GM12878 (cell line): ENCODE measurements at regions not wholly inside any gene's neighbourhood (a gene's known extent, or its start where the extent isn't known, plus 50 kb on each side); places are given as distances from the start of the nearest gene placed in this dataset.

Source experiments
- ATAC-seq: fragments of 200-7000 bp; cut with Tn5 transposase; 3 replicates; pipeline ENCODE4 v1.9.1; 2020; ENCODE audit warnings: mild to moderate bottlenecking, moderate library complexity
- BruUV-seq: library from RNA; stranded (reverse); fragments of 400-500 nt; replicated peaks from 2 replicates; lab custom pipeline; 2021; lab: Mats Ljungman, UMichigan
- CTCF ChIA-PET: fragments of 300-600 bp; sonication (Branson Sonifier 250); formaldehyde crosslinking; extraction: SDS; loops from one replicate; lab custom pipeline; 2021; ENCODE audit warnings: inconsistent platforms; lab: Yijun Ruan, JAX
- POLR2A ChIA-PET: fragments of 350-600 bp; formaldehyde crosslinking; extraction: SDS; loops from one replicate; lab custom pipeline; 2021; ENCODE audit warnings: inconsistent platforms; lab: Charles Lee
- RAD21 ChIA-PET: fragments of 300-600 bp; sonication (Branson Sonifier 250); formaldehyde crosslinking; loops from one replicate; lab custom pipeline; 2023; ENCODE audit warnings: antibody characterized with exemption; ENCODE audit not compliant: unreplicated experiment; lab: Charles Lee
- SMC1A ChIA-PET: fragments of 300-600 bp; sonication (Branson Sonifier 250); formaldehyde crosslinking; loops from one replicate; lab custom pipeline; 2023; ENCODE audit not compliant: unreplicated experiment, uncharacterized antibody; lab: Charles Lee
- DNase-seq: peaks from one replicate; pipeline ENCODE4 v3.0.0-alpha.2; 2011; ENCODE audit warnings: low read depth, low spot score
- FAIRE-seq: peaks from 3 replicates; lab custom pipeline; 2011; peaks lifted over from hg19 to GRCh38; lab: Jason Lieb, UNC
- H2AFZ ChIP-seq: 2 replicates; pipeline ENCODE4 v1.6.0; 2011; ENCODE audit warnings: low read depth, low read length, control low read depth; ENCODE audit not compliant: control insufficient read depth
- H3K27ac ChIP-seq: 2 replicates; pipeline ENCODE4 v1.5.1; 2011; ENCODE audit warnings: control low read depth; ENCODE audit not compliant: control insufficient read depth, insufficient read depth
- H3K27me3 ChIP-seq, 2 experiments: replicated peaks in 1 of 2; 2 replicates each; pipeline versions ENCODE4 v1.6.0 to v1.6.1; 2011; ENCODE audit warnings: low read length in 1 of 2; ENCODE audit not compliant: control insufficient read depth in 2 of 2, insufficient read depth in 2 of 2
- H3K36me3 ChIP-seq, 2 experiments: 2 replicates each; pipeline ENCODE4 v1.5.1; 2011; ENCODE audit warnings: low read length in 1 of 2; ENCODE audit not compliant: control insufficient read depth in 2 of 2, insufficient read depth in 2 of 2
- H3K4me1 ChIP-seq: 2 replicates; pipeline ENCODE4 v1.6.1; 2011; ENCODE audit warnings: mild to moderate bottlenecking, low read length, moderate library complexity, mixed read lengths; ENCODE audit not compliant: control insufficient read depth, insufficient read depth
- H3K4me2 ChIP-seq: 2 replicates; pipeline ENCODE4 v1.6.0; 2011; ENCODE audit warnings: control low read depth; ENCODE audit not compliant: control insufficient read depth, insufficient read depth
- H3K4me3 ChIP-seq: fragments of 200-600 bp; sonication (generic); 2 replicates; pipeline ENCODE4 v1.5.1; 2016
- H3K79me2 ChIP-seq: 2 replicates; pipeline ENCODE4 v1.6.0; 2011; ENCODE audit warnings: low read length; ENCODE audit not compliant: control insufficient read depth, insufficient read depth
- H3K9ac ChIP-seq: 2 replicates; pipeline ENCODE4 v1.8.0; 2011; ENCODE audit warnings: low read length, control low read depth, mixed read lengths; ENCODE audit not compliant: control insufficient read depth, insufficient read depth
- H3K9me3 ChIP-seq: replicated peaks from 3 replicates; pipeline ENCODE4 v1.5.1; 2011; ENCODE audit warnings: mild to moderate bottlenecking, low read length; ENCODE audit not compliant: control insufficient read depth, insufficient read depth
- H4K20me1 ChIP-seq: 2 replicates; pipeline ENCODE4 v1.6.0; 2011; ENCODE audit not compliant: control insufficient read depth, insufficient read depth
- BMI1 ChIP-seq: fragments of 450-650 bp; IDR thresholded peaks from 2 replicates; pipeline ENCODE4 v1.6.1; 2016; ENCODE audit warnings: mild to moderate bottlenecking, moderate library complexity, borderline replicate concordance
- CHD2 ChIP-seq: IDR thresholded peaks from 2 replicates; pipeline ENCODE4 v1.6.1; 2011; ENCODE audit warnings: low read depth, low read length, improper control_type of control experiment, borderline replicate concordance
- POU2F2 ChIP-seq: IDR thresholded peaks from 3 replicates; pipeline ENCODE4 v1.6.1; 2011; ENCODE audit warnings: low read depth, mild to moderate bottlenecking, low read length, borderline replicate concordance
- TCF12 ChIP-seq: IDR thresholded peaks from 2 replicates; pipeline ENCODE4 v1.6.1; 2011; ENCODE audit warnings: low read depth, mild to moderate bottlenecking, low read length
- WGBS: methylation state at CpG from one replicate; pipeline ENCODE4 v1.1.6; 2016; ENCODE audit warnings: low lambda C conversion rate; ENCODE audit not compliant: insufficient replicate concordance, insufficient coverage; ENCODE audit errors: missing lambda C conversion rate; 5-methylcytosine and 5-hydroxymethylcytosine counted together
- in situ Hi-C: fragments of 300-500 bp; cut with MboI; formaldehyde crosslinking; loops from 9 replicates; pipeline ENCODE4 v1.14.3; 2018; ENCODE audit warnings: mixed read lengths
- intact Hi-C: fragments of 100-400 bp; cut with micrococcal nuclease; formaldehyde crosslinking; loops from one replicate; pipeline ENCODE4 v1.14.2; 2022; ENCODE audit not compliant: unreplicated experiment
- TF ChIP-seq, protein P1 (sequence below): fragments of 450-650 bp; formaldehyde crosslinking; IDR thresholded peaks from 2 replicates; pipeline ENCODE4 v1.4.0; 2020; ENCODE audit warnings: mild to moderate bottlenecking, moderate library complexity
- TF ChIP-seq, protein P2 (sequence below): fragments of 450-650 bp; IDR thresholded peaks from 2 replicates; pipeline ENCODE4 v1.6.1; 2016; ENCODE audit warnings: mild to moderate bottlenecking
- TF ChIP-seq, protein P3 (sequence below), 3 experiments: IDR thresholded peaks in 2 of 3; conservative IDR thresholded peaks in 1 of 3; 2 replicates each; pipeline ENCODE4 v1.5.1; 2011; ENCODE audit warnings: low read depth in 3 of 3, low read length in 3 of 3, mild to moderate bottlenecking in 3 of 3, control low read depth in 2 of 3, moderate library complexity in 2 of 3, inconsistent platforms in 1 of 3, mixed read lengths in 1 of 3; ENCODE audit not compliant: control insufficient read depth in 2 of 3, insufficient read depth in 1 of 3; ENCODE audit errors: extremely low read depth in 1 of 3

DNA sequence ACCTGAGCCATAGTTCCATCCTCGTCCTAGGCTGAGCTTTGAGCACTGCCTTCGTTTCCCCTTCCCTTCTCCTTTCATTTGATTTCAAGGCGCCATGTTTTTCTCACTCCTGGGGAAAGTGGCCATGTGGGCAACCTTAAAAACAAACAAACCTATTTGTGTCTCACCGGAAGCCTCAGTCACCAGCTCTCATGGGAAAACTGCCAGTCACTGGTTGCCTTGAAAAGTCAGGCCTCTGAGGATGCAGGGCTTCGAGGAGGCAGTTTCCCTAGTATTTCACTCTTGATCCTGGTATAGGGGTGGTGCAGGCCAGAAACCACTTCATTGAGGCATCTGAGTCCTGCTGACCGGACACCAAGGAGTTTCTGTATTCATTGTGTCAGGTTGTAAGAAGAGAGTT lies 59.2 kb upstream of the TRIB2 start:
- TF ChIP-seq, protein P1, sequence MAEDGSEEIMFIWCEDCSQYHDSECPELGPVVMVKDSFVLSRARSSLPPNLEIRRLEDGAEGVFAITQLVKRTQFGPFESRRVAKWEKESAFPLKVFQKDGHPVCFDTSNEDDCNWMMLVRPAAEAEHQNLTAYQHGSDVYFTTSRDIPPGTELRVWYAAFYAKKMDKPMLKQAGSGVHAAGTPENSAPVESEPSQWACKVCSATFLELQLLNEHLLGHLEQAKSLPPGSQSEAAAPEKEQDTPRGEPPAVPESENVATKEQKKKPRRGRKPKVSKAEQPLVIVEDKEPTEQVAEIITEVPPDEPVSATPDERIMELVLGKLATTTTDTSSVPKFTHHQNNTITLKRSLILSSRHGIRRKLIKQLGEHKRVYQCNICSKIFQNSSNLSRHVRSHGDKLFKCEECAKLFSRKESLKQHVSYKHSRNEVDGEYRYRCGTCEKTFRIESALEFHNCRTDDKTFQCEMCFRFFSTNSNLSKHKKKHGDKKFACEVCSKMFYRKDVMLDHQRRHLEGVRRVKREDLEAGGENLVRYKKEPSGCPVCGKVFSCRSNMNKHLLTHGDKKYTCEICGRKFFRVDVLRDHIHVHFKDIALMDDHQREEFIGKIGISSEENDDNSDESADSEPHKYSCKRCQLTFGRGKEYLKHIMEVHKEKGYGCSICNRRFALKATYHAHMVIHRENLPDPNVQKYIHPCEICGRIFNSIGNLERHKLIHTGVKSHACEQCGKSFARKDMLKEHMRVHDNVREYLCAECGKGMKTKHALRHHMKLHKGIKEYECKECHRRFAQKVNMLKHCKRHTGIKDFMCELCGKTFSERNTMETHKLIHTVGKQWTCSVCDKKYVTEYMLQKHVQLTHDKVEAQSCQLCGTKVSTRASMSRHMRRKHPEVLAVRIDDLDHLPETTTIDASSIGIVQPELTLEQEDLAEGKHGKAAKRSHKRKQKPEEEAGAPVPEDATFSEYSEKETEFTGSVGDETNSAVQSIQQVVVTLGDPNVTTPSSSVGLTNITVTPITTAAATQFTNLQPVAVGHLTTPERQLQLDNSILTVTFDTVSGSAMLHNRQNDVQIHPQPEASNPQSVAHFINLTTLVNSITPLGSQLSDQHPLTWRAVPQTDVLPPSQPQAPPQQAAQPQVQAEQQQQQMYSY, result no peak
- TF ChIP-seq TCF12, result no peak
- TF ChIP-seq, protein P2, sequence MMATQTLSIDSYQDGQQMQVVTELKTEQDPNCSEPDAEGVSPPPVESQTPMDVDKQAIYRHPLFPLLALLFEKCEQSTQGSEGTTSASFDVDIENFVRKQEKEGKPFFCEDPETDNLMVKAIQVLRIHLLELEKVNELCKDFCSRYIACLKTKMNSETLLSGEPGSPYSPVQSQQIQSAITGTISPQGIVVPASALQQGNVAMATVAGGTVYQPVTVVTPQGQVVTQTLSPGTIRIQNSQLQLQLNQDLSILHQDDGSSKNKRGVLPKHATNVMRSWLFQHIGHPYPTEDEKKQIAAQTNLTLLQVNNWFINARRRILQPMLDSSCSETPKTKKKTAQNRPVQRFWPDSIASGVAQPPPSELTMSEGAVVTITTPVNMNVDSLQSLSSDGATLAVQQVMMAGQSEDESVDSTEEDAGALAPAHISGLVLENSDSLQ, result no peak
- TF ChIP-seq CHD2, result no peak
- TF ChIP-seq BMI1, result no peak
- no peak for TF ChIP-seq POU2F2
- TF ChIP-seq, protein P3, sequence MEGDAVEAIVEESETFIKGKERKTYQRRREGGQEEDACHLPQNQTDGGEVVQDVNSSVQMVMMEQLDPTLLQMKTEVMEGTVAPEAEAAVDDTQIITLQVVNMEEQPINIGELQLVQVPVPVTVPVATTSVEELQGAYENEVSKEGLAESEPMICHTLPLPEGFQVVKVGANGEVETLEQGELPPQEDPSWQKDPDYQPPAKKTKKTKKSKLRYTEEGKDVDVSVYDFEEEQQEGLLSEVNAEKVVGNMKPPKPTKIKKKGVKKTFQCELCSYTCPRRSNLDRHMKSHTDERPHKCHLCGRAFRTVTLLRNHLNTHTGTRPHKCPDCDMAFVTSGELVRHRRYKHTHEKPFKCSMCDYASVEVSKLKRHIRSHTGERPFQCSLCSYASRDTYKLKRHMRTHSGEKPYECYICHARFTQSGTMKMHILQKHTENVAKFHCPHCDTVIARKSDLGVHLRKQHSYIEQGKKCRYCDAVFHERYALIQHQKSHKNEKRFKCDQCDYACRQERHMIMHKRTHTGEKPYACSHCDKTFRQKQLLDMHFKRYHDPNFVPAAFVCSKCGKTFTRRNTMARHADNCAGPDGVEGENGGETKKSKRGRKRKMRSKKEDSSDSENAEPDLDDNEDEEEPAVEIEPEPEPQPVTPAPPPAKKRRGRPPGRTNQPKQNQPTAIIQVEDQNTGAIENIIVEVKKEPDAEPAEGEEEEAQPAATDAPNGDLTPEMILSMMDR (IDR thresholded peaks at IDR 0.05 in 2 of 3, conservative IDR thresholded peaks at IDR 0.05 in 1 of 3; ENCODE audit: control insufficient read depth in 2 of 3, extremely low read depth in 1 of 3, insufficient read depth in 1 of 3, low read depth in 3 of 3, low read length in 3 of 3), result no peak
- no peak for DNase-seq
- CTCF ChIA-PET, result interaction anchor here (1.3 kb wide), 1 partner anchor 17 kb away, joined by 4 read pairs; no protein-coding TSS in a partner anchor
- Histone ChIP-seq H4K20me1 (no peaks in the 10 kb centered on the region), H2AFZ (no peak overlapping the region), H3K4me2 (no peak overlapping the region), H3K36me3 (no peaks in the 10 kb centered on the region), H3K27ac (no peak overlapping the region), H3K4me3 (no peak overlapping the region), H3K9me3 (no peaks in the 10 kb centered on the region), H3K9ac (no peak overlapping the region), H3K4me1 (no peaks in the 10 kb centered on the region), H3K27me3 (no peaks in the 10 kb centered on the region), H3K79me2 (no peaks in the 10 kb centered on the region)
- POLR2A ChIA-PET, result no interaction called here
- SMC1A ChIA-PET, result interaction anchor here (0.6 to 0.7 kb wide), 3 partner anchors 14 to 246 kb away, joined by 3 read pairs; no protein-coding TSS in a partner anchor
- RAD21 ChIA-PET, result no interaction called here
- no TSS peak for BruUV-seq
- in situ Hi-C loops, result no loop called here
- 41% methylated on average over 6 of the region's 6 CpGs for WGBS
- intact Hi-C loops, result no loop called here
- FAIRE-seq, result no peak
- no peak for ATAC-seq
